ENCODE measurements at regions not wholly inside any gene's neighbourhood (a gene's known extent, or its start where the extent isn't known, plus 50 kb on each side); places are given as distances from the start of the nearest gene placed in this dataset.
"Not testable (repeated sequence)": the region's sequence is repeated elsewhere in the genome, so short reads cannot be mapped to it uniquely, and the experiment has no call there.

GRCh38 chr13:76596216-76596615 lies 290.0 kb downstream of the KCTD12 start:
- H3K27me3 ChIP-seq (ENCODE audit: control insufficient read depth, insufficient read depth, low read length) = no peaks in the 10 kb centered on the region
- H3K36me3 ChIP-seq (ENCODE audit: control insufficient read depth, insufficient read depth, low read length) = no peaks in the 10 kb centered on the region
- no peak for FAIRE-seq
- no peak for DNase-seq (ENCODE audit: low read depth)
- no peak for TF ChIP-seq CTCF (IDR thresholded peaks at IDR 0.05; ENCODE audit: insufficient read depth, low read length, severe bottlenecking)
- no peak overlapping the region for H3K4me3 ChIP-seq (ENCODE audit: low read depth, low read length)

- Histone ChIP-seq H3K27me3 (ENCODE audit: control insufficient read depth, insufficient read depth, low read length) (no peaks in the 10 kb centered on the region), H3K4me3 (ENCODE audit: low read depth, low read length) (no peak overlapping the region), H3K36me3 (ENCODE audit: control insufficient read depth, insufficient read depth, low read length) (no peaks in the 10 kb centered on the region)
- TF ChIP-seq CTCF (IDR thresholded peaks at IDR 0.05; ENCODE audit: insufficient read depth, low read length, severe bottlenecking) = no peak
- DNase-seq (ENCODE audit: low read depth) = no peak
- no peak for FAIRE-seq
Observed at GRCh38 chr13:76594435-76594834, 291.8 kb downstream of the KCTD12 start.

GRCh38 chr13:76586842-76587241 lies 299.4 kb downstream of the KCTD12 start:
- Histone ChIP-seq H3K36me3 (ENCODE audit: control insufficient read depth, insufficient read depth, low read length) (no peaks in the 10 kb centered on the region), H3K4me3 (ENCODE audit: low read depth, low read length) (no peak overlapping the region), H3K27me3 (ENCODE audit: control insufficient read depth, insufficient read depth, low read length) (no peaks in the 10 kb centered on the region)
- TF ChIP-seq CTCF (IDR thresholded peaks at IDR 0.05; ENCODE audit: insufficient read depth, low read length, severe bottlenecking) = no peak
- DNase-seq (ENCODE audit: low read depth) (no peak), FAIRE-seq (no peak)

- Histone ChIP-seq H3K4me3 (ENCODE audit: low read depth, low read length) (no peak overlapping the region), H3K27me3 (ENCODE audit: control insufficient read depth, insufficient read depth, low read length) (no peaks in the 10 kb centered on the region), H3K36me3 (ENCODE audit: control insufficient read depth, insufficient read depth, low read length) (no peaks in the 10 kb centered on the region)
- no peak for TF ChIP-seq CTCF (IDR thresholded peaks at IDR 0.05; ENCODE audit: insufficient read depth, low read length, severe bottlenecking)
- no peak for DNase-seq (ENCODE audit: low read depth)
- FAIRE-seq = no peak
Observed at GRCh38 chr13:76579701-76580100, 306.5 kb downstream of the KCTD12 start.

- DNase-seq (ENCODE audit: low read depth); H3K36me3 ChIP-seq (ENCODE audit: control insufficient read depth, insufficient read depth, low read length); H3K4me3 ChIP-seq (ENCODE audit: low read depth, low read length); FAIRE-seq; H3K27me3 ChIP-seq (ENCODE audit: control insufficient read depth, insufficient read depth, low read length): not testable (repeated sequence)
Observed at GRCh38 chr13:76575634-76576033, 310.6 kb downstream of the KCTD12 start.

- no peak overlapping the region for H3K4me3 ChIP-seq (ENCODE audit: low read depth, low read length)
- no peaks in the 10 kb centered on the region for H3K27me3 ChIP-seq (ENCODE audit: control insufficient read depth, insufficient read depth, low read length)
- FAIRE-seq = no peak
- no peak for TF ChIP-seq CTCF (IDR thresholded peaks at IDR 0.05; ENCODE audit: insufficient read depth, low read length, severe bottlenecking)
- no peaks in the 10 kb centered on the region for H3K36me3 ChIP-seq (ENCODE audit: control insufficient read depth, insufficient read depth, low read length)
- DNase-seq (ENCODE audit: low read depth) = no peak
Observed at GRCh38 chr13:76570510-76570971, 315.7 kb downstream of the KCTD12 start.

Measured in bronchial epithelial cell (primary cell).